ENCODE measurements at regions not wholly inside any gene's neighbourhood (a gene's known extent, or its start where the extent isn't known, plus 50 kb on each side); places are given as distances from the start of the nearest gene placed in this dataset.

DNA sequence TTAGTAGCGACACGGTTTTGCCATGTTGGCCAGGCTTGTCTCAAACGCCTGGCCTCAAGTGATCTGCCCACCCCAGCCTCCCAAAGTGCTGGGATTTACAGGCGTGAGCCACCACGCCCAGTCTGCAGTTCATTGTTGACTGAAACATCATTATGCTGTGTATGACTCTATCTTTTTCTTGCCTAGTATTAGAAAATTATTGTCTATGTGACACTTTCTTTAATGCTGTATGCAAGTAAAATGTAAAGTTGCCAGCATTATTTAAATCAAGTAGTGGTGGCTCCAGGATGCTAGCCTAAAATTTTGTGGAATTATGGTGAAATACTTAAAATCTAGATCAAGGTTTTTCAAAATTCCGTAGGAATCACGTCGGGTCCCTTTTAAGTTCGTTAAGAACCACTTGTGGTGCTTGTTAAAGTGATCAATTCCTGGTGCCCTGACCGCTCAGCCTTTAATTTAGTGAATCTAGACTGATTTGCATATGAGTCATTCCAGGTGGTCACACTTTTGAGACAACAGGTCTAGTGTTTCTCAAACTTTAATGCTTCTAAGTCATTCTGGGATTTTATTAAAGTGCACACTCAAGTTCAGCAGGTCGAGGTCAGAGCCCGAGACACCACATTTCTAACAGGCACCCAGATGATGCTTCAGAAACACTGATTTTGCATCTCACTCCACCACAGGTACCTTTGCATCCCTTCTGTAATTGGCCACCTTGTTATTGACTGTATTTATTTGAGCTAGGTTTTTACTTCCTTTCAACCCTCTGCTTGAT is 132.6 kb upstream of the MTHFD1L start (continued):
- TF ChIP-seq, protein P1, sequence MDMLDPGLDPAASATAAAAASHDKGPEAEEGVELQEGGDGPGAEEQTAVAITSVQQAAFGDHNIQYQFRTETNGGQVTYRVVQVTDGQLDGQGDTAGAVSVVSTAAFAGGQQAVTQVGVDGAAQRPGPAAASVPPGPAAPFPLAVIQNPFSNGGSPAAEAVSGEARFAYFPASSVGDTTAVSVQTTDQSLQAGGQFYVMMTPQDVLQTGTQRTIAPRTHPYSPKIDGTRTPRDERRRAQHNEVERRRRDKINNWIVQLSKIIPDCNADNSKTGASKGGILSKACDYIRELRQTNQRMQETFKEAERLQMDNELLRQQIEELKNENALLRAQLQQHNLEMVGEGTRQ (IDR thresholded peaks at IDR 0.05; ENCODE audit: low read length), result no peak

Measured in H1 (cell line).